Uterus (tissue), 3 donors: ENCODE measurements at regions not wholly inside any gene's neighbourhood (a gene's known extent, or its start where the extent isn't known, plus 50 kb on each side); places are given as distances from the start of the nearest gene placed in this dataset.

ENCODE experiments used
- DNase-seq, 2 donors: peaks; one replicate each; pipeline ENCODE4 v3.0.0-alpha.2; 2019 to 2020
- H3K27ac ChIP-seq, 2 donors: fragments of 200-600 bp; sonication (generic); 1 replicate in 1 of 2; 2 replicates in 1 of 2; pipeline ENCODE4 v1.5.1; 2016 to 2018
- H3K27me3 ChIP-seq, 2 donors: fragments of 200-600 bp; sonication (generic); one replicate each; pipeline ENCODE4 v1.5.1; 2018 to 2019; ENCODE audit warnings: control low read depth in 1 of 2
- H3K36me3 ChIP-seq, 2 donors: fragments of 200-600 bp; sonication (generic); one replicate each; pipeline ENCODE4 v1.5.1; 2019; ENCODE audit warnings: control low read depth in 1 of 2
- H3K4me1 ChIP-seq, 2 donors: fragments of 200-600 bp; sonication (generic); one replicate each; pipeline ENCODE4 v1.5.1; 2018 to 2019; ENCODE audit warnings: control low read depth in 1 of 2
- H3K4me3 ChIP-seq, 2 donors: fragments of 200-600 bp; sonication (generic); 1 replicate in 1 of 2; 2 replicates in 1 of 2; pipeline ENCODE4 v1.5.1; 2018 to 2019; ENCODE audit warnings: mild to moderate bottlenecking in 1 of 2
- H3K9me3 ChIP-seq, 2 donors: fragments of 200-600 bp; sonication (generic); one replicate each; pipeline ENCODE4 v1.5.1; 2019; ENCODE audit warnings: control low read depth in 1 of 2
- POLR2A ChIP-seq, 2 donors: fragments of 450-650 bp; IDR thresholded peaks; one replicate each; pipeline ENCODE4 v1.6.1; 2016; ENCODE audit warnings: antibody characterized with exemption in 2 of 2, mild to moderate bottlenecking in 1 of 2, moderate library complexity in 1 of 2
- intact Hi-C: fragments of 100-400 bp; cut with DNase I; formaldehyde crosslinking; loops from one replicate; pipeline ENCODE4 v1.15.1; 2023; ENCODE audit warnings: low total_unique reads
- TF ChIP-seq, protein P1 (sequence below), 4 experiments: fragments of 200-600 bp in 2 of 4; fragments of 450-650 bp in 2 of 4; sonication (generic) in 2 of 4; IDR thresholded peaks; one replicate each; pipeline ENCODE4 v1.5.1; 2016 to 2019; ENCODE audit warnings: antibody characterized with exemption in 4 of 4, mild to moderate bottlenecking in 2 of 4, moderate library complexity in 1 of 4
- donor health status: DM: yes; HTN: yes; CAD: no.

DNA sequence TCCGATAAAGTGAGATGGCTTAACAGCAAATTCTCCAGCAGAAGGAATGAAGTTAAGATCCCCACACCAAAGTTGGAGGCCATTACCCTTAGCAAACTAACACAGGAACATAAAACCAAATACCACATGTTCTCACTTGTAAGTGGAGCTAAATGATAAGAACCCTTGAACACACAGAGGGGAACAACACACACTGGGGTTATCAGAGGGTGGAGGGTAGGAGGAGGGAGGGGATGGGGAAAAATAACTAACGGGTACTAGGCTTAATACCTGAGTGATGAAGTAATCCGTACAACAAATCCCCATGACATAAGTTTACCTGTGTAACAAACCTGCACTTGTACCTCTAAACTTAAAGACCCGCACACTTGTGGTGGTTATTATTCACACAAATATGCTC is 240.4 kb upstream of the NAV3 start:
- DNase-seq = no peak
- H3K4me1 ChIP-seq = no peaks in the 10 kb centered on the region
- H3K36me3 ChIP-seq = no peaks in the 10 kb centered on the region
- no peak for TF ChIP-seq POLR2A (IDR thresholded peaks at IDR 0.05)
- TF ChIP-seq, protein P1, sequence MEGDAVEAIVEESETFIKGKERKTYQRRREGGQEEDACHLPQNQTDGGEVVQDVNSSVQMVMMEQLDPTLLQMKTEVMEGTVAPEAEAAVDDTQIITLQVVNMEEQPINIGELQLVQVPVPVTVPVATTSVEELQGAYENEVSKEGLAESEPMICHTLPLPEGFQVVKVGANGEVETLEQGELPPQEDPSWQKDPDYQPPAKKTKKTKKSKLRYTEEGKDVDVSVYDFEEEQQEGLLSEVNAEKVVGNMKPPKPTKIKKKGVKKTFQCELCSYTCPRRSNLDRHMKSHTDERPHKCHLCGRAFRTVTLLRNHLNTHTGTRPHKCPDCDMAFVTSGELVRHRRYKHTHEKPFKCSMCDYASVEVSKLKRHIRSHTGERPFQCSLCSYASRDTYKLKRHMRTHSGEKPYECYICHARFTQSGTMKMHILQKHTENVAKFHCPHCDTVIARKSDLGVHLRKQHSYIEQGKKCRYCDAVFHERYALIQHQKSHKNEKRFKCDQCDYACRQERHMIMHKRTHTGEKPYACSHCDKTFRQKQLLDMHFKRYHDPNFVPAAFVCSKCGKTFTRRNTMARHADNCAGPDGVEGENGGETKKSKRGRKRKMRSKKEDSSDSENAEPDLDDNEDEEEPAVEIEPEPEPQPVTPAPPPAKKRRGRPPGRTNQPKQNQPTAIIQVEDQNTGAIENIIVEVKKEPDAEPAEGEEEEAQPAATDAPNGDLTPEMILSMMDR (IDR thresholded peaks at IDR 0.05) = no peak
- H3K4me3 ChIP-seq = no peak overlapping the region
- intact Hi-C loops = no loop called here
- H3K9me3 ChIP-seq = no peaks in the 10 kb centered on the region
- H3K27me3 ChIP-seq = no peaks in the 10 kb centered on the region
- no peak overlapping the region for H3K27ac ChIP-seq

DNA sequence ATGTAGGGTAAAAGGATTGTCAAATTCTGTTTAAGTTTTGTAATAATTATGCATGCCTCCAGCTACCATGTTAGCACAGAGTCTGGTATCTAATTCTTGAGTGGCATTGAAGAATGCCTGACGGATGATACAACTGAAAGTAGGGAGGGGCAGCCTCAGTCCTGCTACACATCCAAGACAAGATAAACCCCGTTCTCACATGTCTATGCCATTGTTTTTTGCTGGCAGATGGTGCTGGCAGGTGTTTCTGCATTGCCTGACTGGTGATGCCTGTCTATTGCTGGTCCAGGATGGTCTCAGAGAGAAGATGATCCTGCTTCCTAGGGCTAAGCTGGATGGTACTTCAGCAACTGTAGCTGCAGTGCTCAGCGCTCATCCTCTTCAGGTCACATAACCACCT is 245.8 kb upstream of the NAV3 start:
- DNase-seq = no peak
- no peaks in the 10 kb centered on the region for H3K27me3 ChIP-seq
- H3K36me3 ChIP-seq = no peaks in the 10 kb centered on the region
- H3K4me1 ChIP-seq = no peaks in the 10 kb centered on the region
- intact Hi-C loops = no loop called here
- H3K4me3 ChIP-seq = no peak overlapping the region
- TF ChIP-seq, protein P1 (IDR thresholded peaks at IDR 0.05) = no peak
- no peak for TF ChIP-seq POLR2A (IDR thresholded peaks at IDR 0.05)
- no peaks in the 10 kb centered on the region for H3K9me3 ChIP-seq
- no peak overlapping the region for H3K27ac ChIP-seq

DNA sequence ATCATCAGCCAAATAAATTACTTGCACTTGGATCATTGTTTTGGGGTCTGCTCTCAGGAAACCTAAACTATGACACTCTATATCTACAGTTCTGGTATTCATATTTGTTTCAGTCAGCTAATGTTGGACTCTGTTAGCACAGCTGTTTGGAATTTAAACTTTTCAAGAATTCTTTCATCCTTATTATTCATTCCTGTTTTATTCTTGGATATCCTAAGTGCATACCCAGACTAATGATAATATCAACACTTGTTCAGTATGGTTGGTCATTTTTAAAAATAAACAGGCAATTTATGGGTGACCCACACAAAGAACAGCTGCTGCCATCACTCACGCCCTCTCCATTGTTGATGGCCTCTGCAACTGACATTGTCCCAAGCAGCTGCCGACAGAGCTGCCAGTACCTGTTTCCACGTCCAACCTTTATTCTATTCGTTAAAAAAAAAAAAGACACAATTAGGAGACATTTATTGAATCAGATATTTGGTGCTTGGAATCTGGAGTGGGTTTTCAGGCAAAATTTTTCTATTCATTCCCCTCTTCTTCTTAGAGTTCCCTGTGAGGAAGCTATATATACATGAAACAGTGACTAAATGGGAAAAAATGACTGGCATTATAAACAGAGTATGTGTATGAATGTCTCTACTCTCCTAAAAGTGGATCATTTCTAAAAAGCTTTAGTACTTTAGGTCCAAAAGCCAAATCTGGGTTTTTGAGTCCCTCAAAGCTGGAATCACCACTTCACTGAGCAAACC is 252.1 kb upstream of the NAV3 start:
- no peak overlapping the region for H3K27ac ChIP-seq
- no peaks in the 10 kb centered on the region for H3K9me3 ChIP-seq
- no peak overlapping the region for H3K4me3 ChIP-seq
- intact Hi-C loops = no loop called here
- TF ChIP-seq, protein P1 (IDR thresholded peaks at IDR 0.05) = no peak
- TF ChIP-seq POLR2A (IDR thresholded peaks at IDR 0.05) = no peak
- no peaks in the 10 kb centered on the region for H3K4me1 ChIP-seq
- no peaks in the 10 kb centered on the region for H3K27me3 ChIP-seq
- no peak for DNase-seq
- no peaks in the 10 kb centered on the region for H3K36me3 ChIP-seq

DNA sequence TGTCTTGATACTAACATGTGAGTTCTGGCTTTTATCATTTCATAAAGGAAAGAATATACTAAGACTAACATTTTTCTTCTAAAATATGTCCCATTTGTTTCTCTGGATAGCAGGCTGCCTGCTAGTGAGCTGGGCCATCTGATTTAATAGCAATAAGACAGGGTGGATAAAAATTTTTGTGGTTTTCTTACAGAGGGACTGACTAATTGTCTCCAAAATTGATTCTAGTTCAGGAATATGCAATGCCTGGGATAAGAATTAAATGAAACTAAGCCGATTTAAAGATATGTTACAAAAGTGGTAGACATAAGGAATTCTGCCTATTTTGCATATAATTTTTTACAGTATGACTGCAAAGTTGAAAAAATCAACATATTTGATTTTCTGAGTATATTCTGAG is 252.9 kb upstream of the NAV3 start:
- H3K27me3 ChIP-seq = no peaks in the 10 kb centered on the region
- no peak overlapping the region for H3K4me3 ChIP-seq
- intact Hi-C loops = no loop called here
- H3K36me3 ChIP-seq = no peaks in the 10 kb centered on the region
- H3K27ac ChIP-seq = no peak overlapping the region
- no peaks in the 10 kb centered on the region for H3K4me1 ChIP-seq
- no peaks in the 10 kb centered on the region for H3K9me3 ChIP-seq
- DNase-seq = no peak
- TF ChIP-seq POLR2A (IDR thresholded peaks at IDR 0.05) = no peak
- TF ChIP-seq, protein P1 (IDR thresholded peaks at IDR 0.05) = no peak

DNA sequence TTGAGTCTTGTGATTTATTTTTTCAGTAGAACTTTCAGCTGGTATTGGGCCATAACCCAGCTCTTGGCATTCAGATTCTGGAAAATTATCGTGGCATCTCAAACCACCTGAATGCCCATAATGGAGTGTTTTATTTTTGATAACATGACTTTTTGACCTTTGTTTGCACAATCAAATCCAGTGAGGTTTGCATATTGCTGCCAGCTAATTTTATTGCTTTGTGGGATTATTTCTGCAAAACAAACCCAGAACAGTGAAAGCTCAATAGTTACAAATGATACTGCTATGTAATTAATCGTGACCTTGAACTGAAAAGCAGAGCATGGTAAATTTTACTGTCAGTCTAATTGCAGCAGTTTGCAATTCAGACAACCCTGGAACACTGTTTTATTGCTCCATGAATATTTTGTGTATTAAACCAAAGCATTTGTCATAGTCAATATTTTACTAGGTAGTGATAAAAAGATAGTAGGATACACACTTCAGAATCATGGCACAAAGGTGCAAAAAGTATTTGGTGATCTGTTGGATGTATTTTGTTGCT is 255.2 kb upstream of the NAV3 start:
- TF ChIP-seq POLR2A (IDR thresholded peaks at IDR 0.05) = no peak
- TF ChIP-seq, protein P1 (IDR thresholded peaks at IDR 0.05) = no peak
- no peak overlapping the region for H3K4me3 ChIP-seq
- no peaks in the 10 kb centered on the region for H3K36me3 ChIP-seq
- H3K4me1 ChIP-seq = no peaks in the 10 kb centered on the region
- no peak overlapping the region for H3K27ac ChIP-seq
- no peak for DNase-seq
- intact Hi-C loops = no loop called here
- no peaks in the 10 kb centered on the region for H3K9me3 ChIP-seq
- H3K27me3 ChIP-seq = no peaks in the 10 kb centered on the region
